Nephron progenitor cell (in vitro differentiated cells): ENCODE measurements at regions not wholly inside any gene's neighbourhood (a gene's known extent, or its start where the extent isn't known, plus 50 kb on each side); places are given as distances from the start of the nearest gene placed in this dataset.
"Not testable (repeated sequence)": the region's sequence is repeated elsewhere in the genome, so short reads cannot be mapped to it uniquely, and the experiment has no call there.

Experiments
- DNase-seq: peaks from one replicate; pipeline ENCODE4 v3.0.0; 2021
- H3K27ac Mint-ChIP-seq: 2 replicates; pipeline ENCODE4 v1.8.0; 2021; ENCODE audit warnings: mild to moderate bottlenecking, moderate library complexity, mixed read lengths
- H3K27me3 Mint-ChIP-seq: 2 replicates; pipeline ENCODE4 v1.8.0; 2021; ENCODE audit warnings: mild to moderate bottlenecking, low read depth, mixed read lengths; ENCODE audit not compliant: poor library complexity
- H3K36me3 Mint-ChIP-seq: 2 replicates; pipeline ENCODE4 v1.8.0; 2021; ENCODE audit warnings: low read depth, mixed read lengths
- H3K4me1 Mint-ChIP-seq: 2 replicates; pipeline ENCODE4 v1.8.0; 2021; ENCODE audit warnings: mixed read lengths
- H3K4me3 Mint-ChIP-seq: 2 replicates; pipeline ENCODE4 v1.8.0; 2021; ENCODE audit warnings: mild to moderate bottlenecking, moderate library complexity, mixed read lengths
- H3K9me3 Mint-ChIP-seq: 2 replicates; pipeline ENCODE4 v1.8.0; 2021; ENCODE audit warnings: mild to moderate bottlenecking, moderate library complexity, mixed read lengths
- CTCF ChIP-seq: fragments of 200-600 bp; sonication (generic); IDR thresholded peaks from 2 replicates; pipeline ENCODE4 v1.5.0; 2021; ENCODE audit warnings: antibody characterized with exemption

- TF ChIP-seq CTCF, result no peak
- H3K9me3 Mint-ChIP-seq, result peaks cover 33% of the 10 kb centered on the region
- no peak overlapping the region for H3K27ac Mint-ChIP-seq
- peaks cover 12% of the 10 kb centered on the region for H3K27me3 Mint-ChIP-seq
- no peaks in the 10 kb centered on the region for H3K4me1 Mint-ChIP-seq
- H3K4me3 Mint-ChIP-seq, result no peak overlapping the region
- no peak for DNase-seq
- H3K36me3 Mint-ChIP-seq, result peaks cover 17% of the 10 kb centered on the region
Observed at GRCh38 chr7:67359900-67360299, 363.3 kb downstream of the TYW1 start.

GRCh38 chr7:67361150-67361549 is 364.5 kb downstream of the TYW1 start:
- DNase-seq, result no peak
- H3K36me3 Mint-ChIP-seq, result peaks cover 17% of the 10 kb centered on the region
- peaks cover 33% of the 10 kb centered on the region for H3K9me3 Mint-ChIP-seq
- peaks cover under 1% of the 10 kb centered on the region for H3K4me1 Mint-ChIP-seq
- no peak overlapping the region for H3K27ac Mint-ChIP-seq
- TF ChIP-seq CTCF, result no peak
- H3K4me3 Mint-ChIP-seq, result no peak overlapping the region
- H3K27me3 Mint-ChIP-seq, result peaks cover 12% of the 10 kb centered on the region

- H3K4me3 Mint-ChIP-seq, result no peak overlapping the region
- peak; percentile 5 for DNase-seq
- H3K36me3 Mint-ChIP-seq, result peaks cover 8% of the 10 kb centered on the region
- peaks cover 24% of the 10 kb centered on the region for H3K9me3 Mint-ChIP-seq
- H3K27me3 Mint-ChIP-seq, result peaks cover 12% of the 10 kb centered on the region
- H3K27ac Mint-ChIP-seq, result no peak overlapping the region
- no peak for TF ChIP-seq CTCF
- H3K4me1 Mint-ChIP-seq, result peaks cover 5% of the 10 kb centered on the region
Observed at GRCh38 chr7:67364441-67365017, 367.9 kb downstream of the TYW1 start.

- H3K27me3 Mint-ChIP-seq, result peaks cover 29% of the 10 kb centered on the region
- peak; percentile 71 for DNase-seq
- no peak overlapping the region for H3K4me3 Mint-ChIP-seq
- TF ChIP-seq CTCF, result peak; percentile 78
- no peak overlapping the region for H3K27ac Mint-ChIP-seq
- peaks cover 6% of the 10 kb centered on the region for H3K36me3 Mint-ChIP-seq
- H3K4me1 Mint-ChIP-seq, result no peaks in the 10 kb centered on the region
- H3K9me3 Mint-ChIP-seq, result peaks cover 39% of the 10 kb centered on the region
Observed at GRCh38 chr7:67371429-67372305, 375.0 kb downstream of the TYW1 start.

- Mint-ChIP-seq H3K27me3 (peaks cover 29% of the 10 kb centered on the region), H3K9me3 (peaks cover 27% of the 10 kb centered on the region)
- not testable (repeated sequence) for H3K27ac Mint-ChIP-seq, H3K36me3 Mint-ChIP-seq, H3K4me1 Mint-ChIP-seq, H3K4me3 Mint-ChIP-seq, DNase-seq
Observed at GRCh38 chr7:67373389-67373788, 376.8 kb downstream of the TYW1 start.

GRCh38 chr7:67375427-67375826 is 378.8 kb downstream of the TYW1 start:
- Mint-ChIP-seq H3K36me3 (peaks cover 6% of the 10 kb centered on the region), H3K27ac (no peak overlapping the region), H3K27me3 (peaks cover 12% of the 10 kb centered on the region), H3K4me1 (no peaks in the 10 kb centered on the region), H3K4me3 (no peak overlapping the region), H3K9me3 (peaks cover 25% of the 10 kb centered on the region)
- DNase-seq, result no peak
- no peak for TF ChIP-seq CTCF
